GM04503 (cell line): ENCODE measurements at regions not wholly inside any gene's neighbourhood (a gene's known extent, or its start where the extent isn't known, plus 50 kb on each side); places are given as distances from the start of the nearest gene placed in this dataset.
"Not testable (repeated sequence)": the region's sequence is repeated elsewhere in the genome, so short reads cannot be mapped to it uniquely, and the experiment has no call there.

ENCODE experiments used
- DNase-seq: peaks from one replicate; pipeline ENCODE4 v3.0.0-alpha.2; 2012; ENCODE audit warnings: low read depth

GRCh38 chr2:113838744-113839444, 51.0 kb upstream of the ACTR3 start:
- DNase-seq = no peak

GRCh38 chr2:113838277-113838676, 51.6 kb upstream of the ACTR3 start:
- no peak for DNase-seq

- DNase-seq = no peak
These were observed 55.7 kb upstream of the ACTR3 start for GRCh38 chr2:113834051-113834730.

DNA sequence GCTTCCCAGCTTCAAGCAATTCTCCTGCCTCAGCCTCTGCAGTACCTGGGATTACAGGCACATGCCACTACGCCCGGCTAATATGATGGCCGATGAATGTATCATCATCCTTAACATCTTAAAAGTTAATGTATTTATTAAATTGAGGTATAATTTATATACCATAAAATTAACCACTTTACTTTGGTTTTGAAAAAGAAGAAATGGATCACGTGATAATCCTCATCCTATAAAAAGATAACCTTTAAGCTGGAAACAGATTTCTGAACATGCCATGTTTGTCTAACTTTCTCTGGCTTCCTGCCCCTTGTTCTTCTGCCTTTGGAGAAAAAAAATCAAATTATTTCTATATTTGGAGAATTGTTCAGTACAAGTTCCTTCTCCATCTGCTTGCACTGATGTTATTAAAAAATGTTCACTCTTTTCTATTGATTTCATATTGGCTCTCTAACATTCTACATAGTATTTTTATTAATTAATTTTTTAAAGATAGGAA, 57.0 kb upstream of the ACTR3 start:
- no peak for DNase-seq

GRCh38 chr2:113831161-113831560, 58.7 kb upstream of the ACTR3 start:
- DNase-seq = peak; percentile 39

- no peak for DNase-seq
These were observed 60.1 kb upstream of the ACTR3 start for GRCh38 chr2:113829761-113830160.

DNA sequence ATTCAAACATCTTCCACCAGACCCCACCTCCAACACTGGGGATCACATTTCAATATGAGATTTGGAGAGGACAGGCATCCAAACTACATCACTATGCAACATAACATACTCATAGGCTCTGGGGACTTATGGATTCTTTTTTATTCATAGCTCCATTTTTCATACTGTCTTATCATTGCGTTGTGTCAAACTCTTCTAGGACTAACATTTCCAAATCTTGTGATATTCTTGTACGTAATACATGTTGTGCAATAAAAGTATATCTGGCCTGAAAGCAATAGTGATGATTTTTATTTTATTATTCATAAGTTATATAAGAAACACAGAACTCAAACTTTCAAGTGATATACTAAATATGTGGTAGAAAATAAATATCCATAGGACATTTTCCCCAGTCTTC, 60.6 kb upstream of the ACTR3 start:
- no peak for DNase-seq

DNA sequence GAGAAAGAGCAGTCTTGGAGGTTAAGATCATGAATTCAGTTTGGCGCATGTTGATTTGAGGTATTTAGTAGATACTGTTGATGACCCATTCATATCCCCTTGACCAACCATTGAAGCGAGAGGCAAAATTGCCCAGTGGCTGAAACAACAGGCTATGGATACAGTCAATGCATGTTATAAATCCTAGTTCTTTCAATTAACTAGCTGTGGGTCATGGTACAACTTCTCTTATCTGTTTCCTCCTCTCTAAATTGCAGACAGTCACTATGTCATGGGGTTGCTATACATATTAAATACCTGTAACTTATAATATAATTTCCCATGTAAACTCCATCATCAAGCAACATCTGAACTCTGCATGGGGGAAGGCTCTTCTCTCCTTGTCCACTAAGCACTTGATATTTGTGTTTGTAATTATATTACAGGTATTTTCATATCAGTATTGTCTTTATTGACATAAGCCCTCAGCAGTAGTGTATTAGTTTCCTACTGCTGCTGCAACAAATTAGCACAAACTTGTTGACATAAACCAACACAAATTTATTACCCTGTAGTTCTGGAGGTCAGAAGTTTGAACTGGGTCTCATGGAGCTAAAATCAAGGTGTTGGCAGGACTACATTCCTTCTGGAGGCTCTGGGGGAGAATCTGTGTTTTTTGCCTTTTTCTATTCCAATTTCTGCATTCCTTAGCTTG, 61.7 kb upstream of the ACTR3 start:
- DNase-seq = no peak

DNA sequence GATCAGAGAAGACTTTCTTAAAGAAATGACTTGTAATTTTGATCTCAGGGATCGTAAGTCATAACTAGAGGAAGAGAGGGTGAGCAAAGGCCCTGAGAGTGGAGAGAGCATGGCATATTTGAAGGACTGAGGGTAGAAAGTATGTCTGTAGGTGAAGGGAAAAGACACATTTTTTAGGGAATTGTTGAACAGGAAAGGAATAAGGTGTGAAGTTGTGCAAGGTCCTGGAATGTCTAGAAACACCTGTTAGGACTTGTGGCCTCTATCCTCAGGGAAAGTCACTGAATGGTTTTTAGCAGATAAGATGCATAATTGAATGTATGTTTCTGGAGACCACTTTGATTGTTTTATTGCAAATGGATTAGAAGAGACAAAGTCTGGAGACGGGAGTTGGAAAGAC, 62.5 kb upstream of the ACTR3 start:
- no peak for DNase-seq

GRCh38 chr2:113826346-113827285, 63.3 kb upstream of the ACTR3 start:
- DNase-seq = no peak

DNA sequence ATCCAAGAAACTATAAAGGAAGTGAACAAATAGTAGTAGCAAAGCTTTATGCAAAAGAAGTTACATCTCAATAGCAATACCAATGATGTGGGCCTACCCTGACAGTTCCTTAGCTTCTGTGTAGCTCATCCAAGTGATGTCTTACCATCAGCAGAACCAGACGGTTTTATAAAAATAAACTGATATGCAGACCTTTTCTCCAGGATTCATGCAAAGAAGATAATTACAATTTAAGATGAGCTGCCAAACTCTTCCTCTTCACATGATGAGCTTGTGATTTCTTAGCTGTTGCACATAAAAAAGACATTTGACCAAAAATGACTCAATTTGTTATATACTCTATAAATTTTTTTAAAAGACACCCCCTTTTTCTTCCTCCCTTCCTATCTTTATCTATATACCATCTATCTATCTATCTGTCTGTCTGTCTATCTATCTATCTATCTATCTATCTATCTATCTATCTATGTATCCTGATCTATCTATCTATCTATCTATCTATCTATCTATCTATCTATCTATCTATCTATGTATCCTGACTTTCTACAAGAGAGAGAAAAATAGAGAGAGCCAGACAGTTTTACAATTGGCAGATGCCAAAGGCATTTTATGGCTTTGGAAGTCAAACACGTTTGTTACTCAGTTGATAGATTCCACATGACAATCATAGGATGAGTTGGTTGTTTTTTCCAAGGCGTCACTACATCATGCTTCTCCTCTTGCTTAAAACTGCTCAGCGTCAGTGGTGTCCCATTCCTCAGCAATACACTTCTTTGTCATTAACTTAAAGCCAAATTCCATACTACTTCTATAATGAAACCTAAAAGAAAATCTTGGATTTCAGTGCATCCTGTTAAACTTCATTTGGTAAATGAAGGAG, 65.9 kb upstream of the ACTR3 start:
- no peak for DNase-seq

DNA sequence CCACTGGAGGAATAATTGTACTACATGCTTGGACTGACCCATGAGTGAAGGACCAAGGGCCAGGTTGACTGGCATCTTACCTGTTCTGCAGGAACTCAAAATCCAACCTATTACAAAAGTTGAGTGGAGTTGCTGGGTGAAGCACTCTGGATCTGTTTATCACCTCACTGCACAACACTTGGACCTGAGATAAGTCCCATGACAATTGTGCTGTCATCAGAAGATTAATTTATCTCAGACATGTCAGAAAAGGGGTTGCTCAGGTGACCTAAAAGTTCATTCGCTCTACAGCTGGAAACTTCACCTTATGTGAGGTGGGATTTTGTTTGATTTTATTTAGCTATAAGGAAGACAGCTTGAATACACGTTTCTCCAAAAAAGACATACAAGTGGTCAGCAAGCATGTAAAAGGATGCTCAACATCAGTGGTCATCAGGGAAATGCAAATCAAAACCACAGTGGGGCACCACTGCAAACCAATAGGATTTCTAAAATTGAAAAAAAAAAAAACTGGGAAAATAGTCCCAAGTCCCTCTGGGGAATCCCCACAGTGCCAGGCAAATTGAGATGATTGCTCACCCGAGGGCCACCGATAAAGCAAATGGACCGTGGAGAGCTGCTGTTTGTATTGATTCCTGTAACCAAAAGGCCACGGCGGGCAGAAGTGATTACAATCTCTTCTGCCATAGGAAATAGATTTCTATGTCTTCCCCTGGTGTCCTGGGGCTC, 65.8 kb upstream of the SLC35F5 start:
- no peak for DNase-seq

DNA sequence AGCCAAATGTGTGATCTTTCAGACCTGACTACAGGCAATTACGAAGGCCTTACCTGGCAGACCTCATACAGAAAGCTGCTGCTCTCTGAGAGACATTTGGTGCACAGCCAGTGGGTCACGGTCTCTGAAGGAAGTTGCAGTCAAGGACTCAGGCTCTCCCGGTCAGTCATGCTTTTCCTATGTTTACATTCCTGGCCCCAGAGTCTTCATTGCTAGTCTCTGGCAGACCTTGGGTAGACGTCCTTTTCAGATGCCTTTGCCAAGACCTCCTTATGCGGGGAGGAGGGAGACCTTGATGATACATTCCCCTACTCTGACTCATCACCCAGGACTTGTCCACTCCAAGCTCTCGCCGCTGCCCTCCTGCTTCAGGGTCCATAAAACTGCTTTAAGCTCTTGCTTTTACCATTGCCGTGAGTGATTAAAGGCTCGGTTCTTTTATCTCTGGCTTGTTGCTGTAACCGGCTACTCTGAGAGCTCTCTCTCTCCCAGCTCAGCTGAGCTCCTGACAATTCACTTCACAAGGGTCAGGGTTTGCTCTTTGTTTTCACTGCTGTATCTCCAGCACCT, 62.0 kb upstream of the SLC35F5 start:
- peak; percentile 100 for DNase-seq

DNA sequence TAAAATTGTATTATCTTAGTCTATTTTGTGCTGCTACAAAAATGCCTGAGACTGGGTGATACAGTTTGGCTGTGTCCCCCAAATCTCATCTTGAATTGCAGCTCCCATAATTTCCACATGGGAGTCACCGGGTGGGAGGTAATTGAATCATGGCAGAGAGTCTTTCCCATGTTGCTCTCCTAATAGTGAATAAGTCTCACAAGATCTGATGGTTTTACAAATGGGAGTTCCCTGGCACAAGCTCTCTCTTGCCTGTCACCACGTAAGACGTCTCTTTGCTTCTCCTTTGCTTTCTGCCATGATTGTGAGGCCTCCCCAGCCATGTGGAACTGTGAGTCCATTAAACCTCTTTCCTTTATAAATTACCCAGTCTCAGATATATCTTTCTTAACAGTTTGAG, 57.0 kb upstream of the SLC35F5 start:
- not testable (repeated sequence) for DNase-seq

DNA sequence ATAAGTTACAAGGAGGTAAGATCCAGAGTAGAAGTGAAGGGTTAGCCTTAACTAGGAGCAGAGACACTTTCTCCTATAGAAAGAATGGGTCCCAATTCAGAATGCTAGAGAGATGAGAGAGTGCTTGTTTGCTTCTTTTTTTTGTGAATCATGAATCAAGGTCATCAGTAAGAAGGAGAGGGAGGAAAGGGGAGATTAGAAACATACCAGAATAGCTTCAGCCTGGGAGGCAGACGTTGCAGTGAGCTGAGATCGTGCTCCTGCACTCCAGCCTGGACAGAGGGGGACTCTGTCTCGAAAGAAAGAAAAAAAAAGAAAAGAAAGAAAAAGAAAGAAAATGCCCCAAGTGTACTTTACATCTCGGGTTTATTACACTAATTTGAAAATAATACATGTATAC, 55.8 kb upstream of the SLC35F5 start:
- no peak for DNase-seq

GRCh38 chr2:113809076-113809736, 52.8 kb upstream of the SLC35F5 start:
- no peak for DNase-seq

DNA sequence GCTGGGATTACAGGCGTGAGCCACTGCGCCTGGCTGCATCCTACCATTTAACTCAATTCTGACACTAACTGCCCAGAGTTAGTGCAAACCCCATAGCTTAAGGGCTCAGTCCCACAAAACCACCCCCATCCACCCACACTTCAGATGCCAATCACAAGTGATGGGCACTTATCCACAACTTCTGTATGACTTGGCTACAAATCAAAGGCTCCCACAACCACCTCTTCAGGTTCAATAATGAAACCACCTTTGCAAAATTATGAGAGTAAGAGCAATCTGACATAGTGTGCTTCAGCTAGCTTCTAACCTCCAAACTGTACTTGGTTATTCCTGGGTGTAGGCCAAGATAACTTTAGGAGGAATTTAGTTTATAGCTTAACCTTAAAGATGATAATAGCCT, 51.3 kb upstream of the SLC35F5 start:
- DNase-seq = no peak

DNA sequence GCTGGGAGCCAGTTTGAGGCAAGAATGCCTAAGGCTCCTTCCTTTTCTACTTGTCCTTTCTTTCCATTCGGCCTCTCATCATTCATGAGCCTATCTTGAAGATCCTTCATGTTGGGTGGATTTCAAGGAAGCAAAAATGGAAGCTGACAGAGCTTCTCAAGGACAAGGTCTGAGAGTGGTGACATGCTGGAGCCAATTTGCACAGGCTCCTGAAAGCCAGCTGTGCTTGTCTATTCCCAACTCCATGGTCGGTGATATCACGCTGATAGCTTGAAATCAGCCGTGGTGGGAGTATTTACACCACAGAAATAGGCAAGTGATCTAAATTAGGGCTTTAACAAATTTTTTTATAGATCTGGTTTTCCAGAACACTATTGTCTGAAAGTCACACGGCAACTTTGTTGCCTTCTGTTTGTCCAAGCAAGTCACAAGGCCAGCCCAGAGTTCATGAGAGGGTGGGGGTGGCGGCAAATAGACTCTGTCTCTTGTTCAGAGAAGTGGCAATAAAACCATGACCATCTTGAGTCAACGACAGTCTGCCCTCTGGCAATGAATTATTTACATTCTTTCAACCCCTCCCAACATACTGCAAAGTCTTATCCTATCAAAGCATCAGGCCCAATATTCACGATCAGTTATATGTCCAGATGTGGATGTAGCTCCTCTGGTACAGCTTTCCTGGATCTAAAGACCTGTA, 49.9 kb upstream of the SLC35F5 start:
- no peak for DNase-seq
